Thymus (tissue), 11 donors: ENCODE measurements at regions not wholly inside any gene's neighbourhood (a gene's known extent, or its start where the extent isn't known, plus 50 kb on each side); places are given as distances from the start of the nearest gene placed in this dataset.

ENCODE experiments used
- DNase-seq, 9 donors: peaks; one replicate each; pipeline ENCODE4 v3.0.0-alpha.2; 2013; ENCODE audit warnings: low spot score in 9 of 9, low read depth in 6 of 9, missing footprints in 1 of 9
- H3K27ac ChIP-seq, 2 donors: one replicate each; pipeline ENCODE4 v1.5.1; 2013; ENCODE audit warnings: control low read depth in 1 of 2, low read depth in 1 of 2, low read length in 1 of 2, mild to moderate bottlenecking in 1 of 2, moderate library complexity in 1 of 2
- H3K27me3 ChIP-seq, 2 donors: one replicate each; pipeline ENCODE4 v1.5.1; 2013; ENCODE audit warnings: low read length in 1 of 2; ENCODE audit not compliant: control insufficient read depth in 2 of 2, insufficient read depth in 1 of 2
- H3K36me3 ChIP-seq, 2 donors: one replicate each; pipeline ENCODE4 v1.5.1; 2013; ENCODE audit warnings: low read length in 1 of 2, mild to moderate bottlenecking in 1 of 2, moderate library complexity in 1 of 2; ENCODE audit not compliant: control insufficient read depth in 2 of 2, insufficient read depth in 2 of 2
- H3K4me1 ChIP-seq, 2 donors: one replicate each; pipeline ENCODE4 v1.5.1; 2013; ENCODE audit warnings: low read length in 2 of 2; ENCODE audit not compliant: control insufficient read depth in 2 of 2, insufficient read depth in 2 of 2
- H3K4me3 ChIP-seq, 2 donors: one replicate each; pipeline ENCODE4 v1.5.1; 2013; ENCODE audit warnings: low read length in 2 of 2, control low read depth in 1 of 2, mild to moderate bottlenecking in 1 of 2
- H3K9me3 ChIP-seq, 2 donors: one replicate each; pipeline ENCODE4 v1.5.1; 2013; ENCODE audit warnings: low read length in 1 of 2, mild to moderate bottlenecking in 1 of 2; ENCODE audit not compliant: control insufficient read depth in 2 of 2, insufficient read depth in 1 of 2
- WGBS: extraction: QIAGEN DNeasy Blood & Tissue Kit; methylation state at CpG from one replicate; pipeline ENCODE4 v1.1.7; 2013; 5-methylcytosine and 5-hydroxymethylcytosine counted together
- donor health status: healthy.

GRCh38 chr13:47433461-47434005, 536.7 kb upstream of the HTR2A start:
- H3K9me3 ChIP-seq = no peaks in the 10 kb centered on the region
- H3K4me3 ChIP-seq = no peak overlapping the region
- H3K36me3 ChIP-seq = no peaks in the 10 kb centered on the region
- 99% methylated on average over 2 of the region's 2 CpGs for WGBS
- no peak overlapping the region for H3K27ac ChIP-seq
- H3K4me1 ChIP-seq = no peaks in the 10 kb centered on the region
- H3K27me3 ChIP-seq = no peaks in the 10 kb centered on the region
- DNase-seq = no peak

GRCh38 chr13:47426126-47426849, 529.4 kb upstream of the HTR2A start:
- no peak for DNase-seq
- Histone ChIP-seq H3K36me3 (no peaks in the 10 kb centered on the region), H3K27ac (no peak overlapping the region), H3K9me3 (no peaks in the 10 kb centered on the region), H3K27me3 (no peaks in the 10 kb centered on the region), H3K4me1 (no peaks in the 10 kb centered on the region), H3K4me3 (no peak overlapping the region)
- WGBS = 94% methylated on average over 3 of the region's 3 CpGs

- no peak overlapping the region for H3K27ac ChIP-seq
- H3K36me3 ChIP-seq = no peaks in the 10 kb centered on the region
- no peaks in the 10 kb centered on the region for H3K27me3 ChIP-seq
- H3K4me3 ChIP-seq = no peak overlapping the region
- no peaks in the 10 kb centered on the region for H3K4me1 ChIP-seq
- DNase-seq = no peak
- WGBS = 78% methylated on average over 1 of the region's 1 CpG
- H3K9me3 ChIP-seq = no peaks in the 10 kb centered on the region
These were observed 524.7 kb upstream of the HTR2A start for GRCh38 chr13:47421525-47421924.

GRCh38 chr13:47420568-47420967, 523.7 kb upstream of the HTR2A start:
- DNase-seq = no peak
- H3K9me3 ChIP-seq = no peaks in the 10 kb centered on the region
- no peaks in the 10 kb centered on the region for H3K27me3 ChIP-seq
- WGBS = 98% methylated on average over 1 of the region's 1 CpG
- no peaks in the 10 kb centered on the region for H3K36me3 ChIP-seq
- no peak overlapping the region for H3K4me3 ChIP-seq
- H3K27ac ChIP-seq = no peak overlapping the region
- H3K4me1 ChIP-seq = no peaks in the 10 kb centered on the region

GRCh38 chr13:47420020-47420419, 523.2 kb upstream of the HTR2A start:
- Histone ChIP-seq H3K4me1 (no peaks in the 10 kb centered on the region), H3K27me3 (no peaks in the 10 kb centered on the region), H3K4me3 (no peak overlapping the region), H3K27ac (no peak overlapping the region), H3K36me3 (no peaks in the 10 kb centered on the region), H3K9me3 (no peaks in the 10 kb centered on the region)
- DNase-seq = no peak
- WGBS = 46% methylated on average over 1 of the region's 1 CpG

- Histone ChIP-seq H3K9me3 (no peaks in the 10 kb centered on the region), H3K4me1 (no peaks in the 10 kb centered on the region), H3K36me3 (no peaks in the 10 kb centered on the region), H3K4me3 (no peak overlapping the region), H3K27ac (no peak overlapping the region), H3K27me3 (no peaks in the 10 kb centered on the region)
- 84% methylated on average over 3 of the region's 3 CpGs for WGBS
- DNase-seq = no peak
These were observed 521.5 kb upstream of the HTR2A start for GRCh38 chr13:47418206-47418920.

GRCh38 chr13:47417485-47417884, 520.6 kb upstream of the HTR2A start:
- Histone ChIP-seq H3K27ac (no peak overlapping the region), H3K36me3 (no peaks in the 10 kb centered on the region), H3K4me1 (no peaks in the 10 kb centered on the region), H3K27me3 (no peaks in the 10 kb centered on the region), H3K9me3 (no peaks in the 10 kb centered on the region), H3K4me3 (no peak overlapping the region)
- DNase-seq = no peak
- 98% methylated on average over 2 of the region's 2 CpGs for WGBS

GRCh38 chr13:47415048-47415447, 518.2 kb upstream of the HTR2A start:
- no peak for DNase-seq

GRCh38 chr13:47413526-47413925, 516.7 kb upstream of the HTR2A start:
- H3K4me1 ChIP-seq = no peaks in the 10 kb centered on the region
- 97% methylated on average over 1 of the region's 1 CpG for WGBS
- H3K4me3 ChIP-seq = no peak overlapping the region

More at GRCh38 chr13:47415048-47415447, 518.2 kb upstream of the HTR2A start:
- no peaks in the 10 kb centered on the region for H3K27me3 ChIP-seq
- H3K4me3 ChIP-seq = no peak overlapping the region
- H3K27ac ChIP-seq = no peak overlapping the region
- no peaks in the 10 kb centered on the region for H3K4me1 ChIP-seq
- no peaks in the 10 kb centered on the region for H3K9me3 ChIP-seq
- WGBS = 69% methylated on average over 4 of the region's 4 CpGs
- no peaks in the 10 kb centered on the region for H3K36me3 ChIP-seq

More at GRCh38 chr13:47413526-47413925, 516.7 kb upstream of the HTR2A start:
- Histone ChIP-seq H3K27me3 (no peaks in the 10 kb centered on the region), H3K9me3 (no peaks in the 10 kb centered on the region), H3K27ac (no peak overlapping the region), H3K36me3 (no peaks in the 10 kb centered on the region)
- no peak for DNase-seq
